Muscle of leg (tissue), 3 donors: ENCODE measurements at regions not wholly inside any gene's neighbourhood (a gene's known extent, or its start where the extent isn't known, plus 50 kb on each side); places are given as distances from the start of the nearest gene placed in this dataset.

Experiments
- DNase-seq: peaks from one replicate; pipeline ENCODE4 v3.0.0; 2013
- H3K27ac ChIP-seq: one replicate; pipeline ENCODE4 v1.5.1; 2013; ENCODE audit warnings: mild to moderate bottlenecking, low read length, control low read depth
- H3K27me3 ChIP-seq: one replicate; pipeline ENCODE4 v1.6.1; 2013; ENCODE audit warnings: low read length; ENCODE audit not compliant: control insufficient read depth, insufficient read depth
- H3K36me3 ChIP-seq: one replicate; pipeline ENCODE4 v1.6.1; 2013; ENCODE audit warnings: low read length; ENCODE audit not compliant: control insufficient read depth, insufficient read depth
- H3K4me1 ChIP-seq: one replicate; pipeline ENCODE4 v1.6.1; 2013; ENCODE audit warnings: low read length; ENCODE audit not compliant: control insufficient read depth, insufficient read depth
- H3K4me3 ChIP-seq: one replicate; pipeline ENCODE4 v1.5.1; 2013; ENCODE audit warnings: low read length, control low read depth
- H3K9me3 ChIP-seq: replicated peaks from 2 replicates; pipeline ENCODE4 v1.6.1; 2013; ENCODE audit warnings: low read depth, low read length; ENCODE audit not compliant: control insufficient read depth
- WGBS: methylation state at CpG from one replicate; pipeline ENCODE4 v1.1.5; 2013; ENCODE audit warnings: missing lambda C conversion rate; ENCODE audit not compliant: insufficient coverage; 5-methylcytosine and 5-hydroxymethylcytosine counted together

DNA sequence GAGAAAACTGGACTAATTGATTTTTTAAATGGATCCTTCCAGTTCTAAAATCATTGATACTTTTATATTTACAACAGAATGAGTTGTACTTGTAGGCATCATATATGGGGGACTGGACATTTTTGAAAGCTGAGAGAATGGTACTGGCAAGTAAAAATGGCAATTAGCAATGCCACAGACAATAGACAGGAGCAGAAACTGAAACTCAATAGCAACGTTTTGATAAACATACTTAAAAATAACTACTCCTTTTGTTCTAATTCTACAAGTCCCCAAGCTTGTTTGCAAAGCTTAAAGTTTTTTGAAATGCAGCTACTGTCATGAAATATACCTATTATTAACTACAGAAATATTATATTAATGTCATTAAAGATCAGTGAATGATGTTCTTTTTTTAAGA is 52.8 kb upstream of the FBXL7 start:
- Histone ChIP-seq H3K36me3 (no peaks in the 10 kb centered on the region), H3K4me1 (peaks cover 3% of the 10 kb centered on the region), H3K9me3 (no peaks in the 10 kb centered on the region), H3K27ac (no peak overlapping the region), H3K4me3 (no peak overlapping the region), H3K27me3 (no peaks in the 10 kb centered on the region)
- WGBS = no CpG with 5 or more reads among the region's 1 CpG
- DNase-seq = no peak

DNA sequence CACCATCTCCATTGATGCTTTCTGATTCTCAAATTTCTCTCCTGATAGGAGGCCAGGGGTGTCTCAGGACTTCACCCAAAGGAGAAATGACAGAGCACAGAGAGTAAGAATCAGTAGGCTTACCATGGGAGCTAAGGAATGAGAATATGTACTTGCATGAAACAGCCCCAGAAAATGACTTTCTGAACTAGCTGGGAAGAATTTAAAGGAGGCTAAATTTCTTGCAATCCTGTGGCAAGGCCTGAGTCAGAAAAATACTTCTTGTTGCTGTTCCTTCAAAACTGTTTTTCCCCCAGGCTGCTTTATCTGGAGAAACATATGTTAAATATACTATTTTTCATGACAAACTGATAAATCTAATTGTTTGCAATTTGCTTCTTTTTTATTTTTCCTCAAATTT is 53.4 kb upstream of the FBXL7 start:
- Histone ChIP-seq H3K4me1 (no peaks in the 10 kb centered on the region), H3K27me3 (no peaks in the 10 kb centered on the region), H3K9me3 (no peaks in the 10 kb centered on the region), H3K4me3 (no peak overlapping the region), H3K27ac (no peak overlapping the region), H3K36me3 (no peaks in the 10 kb centered on the region)
- no peak for DNase-seq

DNA sequence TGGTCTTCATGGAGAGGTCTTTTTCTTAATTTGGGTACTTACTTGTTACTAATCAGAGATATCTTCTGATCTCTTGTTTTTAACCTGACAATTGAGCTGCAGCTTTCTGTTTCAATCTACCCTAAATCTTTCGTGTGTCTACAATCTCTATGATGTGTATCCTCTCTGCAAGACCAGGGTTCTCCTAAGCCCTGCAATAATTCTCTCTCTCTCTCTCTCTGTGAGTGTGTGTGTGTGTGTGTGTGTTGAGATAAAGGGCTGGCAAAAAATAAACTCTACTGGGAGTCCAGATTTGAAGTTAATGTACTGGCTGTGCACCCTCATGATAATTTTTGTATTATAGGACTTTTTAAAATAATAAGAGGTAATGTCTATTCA is 57.8 kb upstream of the FBXL7 start:
- no peaks in the 10 kb centered on the region for H3K36me3 ChIP-seq
- no peaks in the 10 kb centered on the region for H3K4me1 ChIP-seq
- H3K9me3 ChIP-seq = no peaks in the 10 kb centered on the region
- H3K27me3 ChIP-seq = no peaks in the 10 kb centered on the region
- no peak overlapping the region for H3K4me3 ChIP-seq
- no CpG with 5 or more reads among the region's 1 CpG for WGBS
- DNase-seq = no peak
- H3K27ac ChIP-seq = no peak overlapping the region

DNA sequence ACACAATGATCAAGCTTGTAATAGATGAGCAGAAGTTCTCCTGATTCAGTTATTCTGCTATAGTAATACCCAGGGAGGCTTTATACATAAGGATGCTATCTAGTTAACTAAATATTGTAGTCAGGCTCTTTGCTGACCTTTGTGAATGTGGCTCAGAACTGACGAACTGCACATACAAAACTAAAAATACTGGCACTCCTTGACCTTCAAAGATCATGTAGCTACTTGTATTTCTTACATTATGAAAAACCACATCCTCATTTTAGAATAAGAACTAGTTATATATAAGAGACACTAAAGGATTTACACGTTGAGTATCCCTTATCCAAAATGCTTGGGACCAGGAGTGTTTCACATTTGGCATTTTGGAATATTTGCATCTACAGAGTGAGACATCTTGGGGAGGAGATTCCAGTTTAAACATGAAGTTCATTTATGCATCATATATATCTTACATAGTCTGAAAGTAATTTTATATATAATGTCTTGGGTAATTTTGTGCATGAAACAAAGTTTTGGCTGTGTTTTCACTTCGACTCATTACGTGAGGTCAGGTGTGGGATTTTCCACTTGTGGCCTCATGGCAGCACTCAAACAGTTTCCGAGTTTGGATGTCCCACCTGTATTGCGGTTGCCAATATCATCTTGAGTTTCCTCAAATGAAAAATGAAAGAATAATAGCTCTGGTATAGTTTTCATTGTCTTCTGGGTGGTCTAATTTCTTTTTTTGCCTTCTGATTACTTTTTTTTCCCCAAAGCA is 58.4 kb upstream of the FBXL7 start:
- no peak overlapping the region for H3K27ac ChIP-seq
- DNase-seq = no peak
- no peaks in the 10 kb centered on the region for H3K4me1 ChIP-seq
- H3K4me3 ChIP-seq = no peak overlapping the region
- H3K9me3 ChIP-seq = no peaks in the 10 kb centered on the region
- no peaks in the 10 kb centered on the region for H3K36me3 ChIP-seq
- H3K27me3 ChIP-seq = no peaks in the 10 kb centered on the region
- WGBS = no CpG with 5 or more reads among the region's 6 CpGs

DNA sequence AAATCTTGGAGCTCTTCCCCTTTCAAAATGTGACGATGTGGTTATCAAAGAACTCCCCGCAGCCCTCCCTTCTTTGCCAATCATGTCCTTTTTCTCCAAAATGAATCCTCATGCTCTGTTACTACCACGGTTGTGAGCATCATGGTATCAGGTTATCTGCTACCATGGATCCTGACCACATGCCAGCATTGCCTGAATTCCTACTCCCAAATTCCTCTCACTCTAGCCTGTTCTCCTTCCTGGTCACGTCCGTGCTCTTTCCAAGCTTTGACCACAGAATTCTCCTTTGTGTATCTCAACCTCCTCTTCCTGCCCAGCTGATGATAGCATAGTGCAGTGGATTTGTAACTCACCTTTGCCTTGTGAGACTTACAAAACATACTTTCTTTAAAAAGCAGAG is 59.5 kb upstream of the FBXL7 start:
- DNase-seq = no peak
- no peak overlapping the region for H3K4me3 ChIP-seq
- H3K9me3 ChIP-seq = no peaks in the 10 kb centered on the region
- H3K36me3 ChIP-seq = no peaks in the 10 kb centered on the region
- 87% methylated on average over 3 of the region's 5 CpGs for WGBS
- no peak overlapping the region for H3K27ac ChIP-seq
- no peaks in the 10 kb centered on the region for H3K4me1 ChIP-seq
- H3K27me3 ChIP-seq = no peaks in the 10 kb centered on the region

DNA sequence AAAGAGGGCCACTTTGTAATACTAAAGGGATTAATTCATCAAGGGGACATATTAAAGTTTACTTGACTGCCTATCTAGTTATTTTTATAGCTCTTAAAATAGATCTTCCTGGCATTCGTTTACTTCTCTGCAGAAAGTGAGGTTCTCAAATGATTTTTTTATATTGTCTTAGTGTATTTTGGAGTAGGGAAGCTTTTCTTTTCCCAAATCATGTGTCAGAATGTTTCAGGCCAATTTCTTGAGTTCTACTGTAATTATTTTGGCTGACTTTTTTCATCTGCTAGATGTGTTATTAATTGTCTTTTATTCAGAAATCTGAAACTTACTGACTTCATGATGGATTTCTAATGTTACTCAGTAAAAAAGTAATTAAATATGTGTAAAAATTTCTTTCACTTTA is 60.2 kb upstream of the FBXL7 start:
- no peak overlapping the region for H3K27ac ChIP-seq
- H3K36me3 ChIP-seq = no peaks in the 10 kb centered on the region
- no peaks in the 10 kb centered on the region for H3K27me3 ChIP-seq
- H3K9me3 ChIP-seq = no peaks in the 10 kb centered on the region
- peak; percentile 64 for DNase-seq
- H3K4me3 ChIP-seq = no peak overlapping the region
- no CpG with 5 or more reads among the region's 1 CpG for WGBS
- no peaks in the 10 kb centered on the region for H3K4me1 ChIP-seq

DNA sequence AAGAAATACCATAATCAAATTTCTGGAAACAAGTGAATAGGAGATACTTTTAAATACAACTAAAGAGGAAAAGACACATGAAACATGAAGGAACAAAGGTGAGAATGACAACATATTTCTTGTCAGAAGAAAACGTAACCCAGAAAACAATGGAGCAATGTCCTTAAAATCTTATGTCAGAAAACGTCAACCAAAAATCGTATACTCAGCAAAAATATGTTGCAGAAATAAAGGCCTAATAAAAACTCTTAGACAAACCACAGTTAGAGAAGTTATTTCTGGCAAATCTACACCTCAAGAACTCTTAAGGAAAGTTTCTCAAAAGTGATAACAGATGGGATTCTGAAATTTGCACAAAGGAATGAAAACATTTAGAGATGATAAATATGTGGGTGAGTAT is 66.3 kb upstream of the FBXL7 start:
- WGBS = no CpG with 5 or more reads among the region's 3 CpGs

DNA sequence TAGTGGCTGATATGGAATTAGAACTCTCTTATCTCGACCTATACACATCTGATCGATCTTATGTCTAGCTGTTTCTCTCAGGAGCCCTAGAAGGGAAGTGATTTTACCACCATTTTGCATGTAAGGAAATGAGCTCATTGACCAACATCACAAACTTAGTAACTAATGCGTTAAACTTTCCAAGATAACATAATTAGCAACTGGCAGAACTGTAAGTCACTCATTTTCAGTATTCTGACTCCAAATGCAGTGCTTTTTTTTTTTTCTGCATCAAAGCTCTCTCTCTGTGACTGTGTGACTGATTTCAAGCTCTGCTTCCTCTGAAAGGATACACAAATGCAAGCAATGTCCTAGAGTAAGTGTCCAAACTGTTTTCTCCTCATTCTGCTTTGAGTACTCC is 68.1 kb upstream of the FBXL7 start:
- Histone ChIP-seq H3K9me3 (no peaks in the 10 kb centered on the region), H3K4me3 (no peak overlapping the region), H3K27me3 (no peaks in the 10 kb centered on the region), H3K4me1 (no peaks in the 10 kb centered on the region), H3K36me3 (no peaks in the 10 kb centered on the region), H3K27ac (no peak overlapping the region)
- 57% methylated on average over 1 of the region's 3 CpGs for WGBS
- no peak for DNase-seq

More for the DNA sequence above, 66.3 kb upstream of the FBXL7 start:
- Histone ChIP-seq H3K4me3 (no peak overlapping the region), H3K27ac (no peak overlapping the region), H3K4me1 (no peaks in the 10 kb centered on the region), H3K9me3 (no peaks in the 10 kb centered on the region), H3K36me3 (no peaks in the 10 kb centered on the region), H3K27me3 (no peaks in the 10 kb centered on the region)
- DNase-seq = peak; percentile 15

DNA sequence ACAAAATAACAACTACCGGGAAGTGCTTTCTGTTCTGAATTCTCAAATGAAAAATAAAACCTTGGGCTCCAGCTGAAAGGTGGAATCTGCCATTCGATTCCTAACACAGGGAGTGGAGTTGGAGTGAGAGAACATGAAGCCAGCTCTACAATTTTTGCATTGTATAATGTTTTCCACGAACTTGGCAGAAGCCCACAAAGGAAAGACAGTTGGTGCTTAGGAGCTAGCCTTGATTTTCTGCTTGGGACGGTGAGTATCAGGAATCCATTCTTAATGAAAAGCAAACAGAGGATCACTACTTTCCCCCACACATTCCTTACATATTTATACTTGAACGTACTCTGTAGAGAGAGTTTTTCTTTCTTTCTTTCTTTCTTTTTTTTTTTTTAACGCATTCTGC is 74.2 kb upstream of the FBXL7 start:
- no peaks in the 10 kb centered on the region for H3K9me3 ChIP-seq
- H3K27ac ChIP-seq = peak overlapping the region; percentile 76
- H3K36me3 ChIP-seq = no peaks in the 10 kb centered on the region
- DNase-seq = peak; percentile 92
- WGBS = no CpG with 5 or more reads among the region's 6 CpGs
- no peaks in the 10 kb centered on the region for H3K27me3 ChIP-seq
- H3K4me3 ChIP-seq = peak overlapping the region; percentile 26
- peaks cover 4% of the 10 kb centered on the region for H3K4me1 ChIP-seq

DNA sequence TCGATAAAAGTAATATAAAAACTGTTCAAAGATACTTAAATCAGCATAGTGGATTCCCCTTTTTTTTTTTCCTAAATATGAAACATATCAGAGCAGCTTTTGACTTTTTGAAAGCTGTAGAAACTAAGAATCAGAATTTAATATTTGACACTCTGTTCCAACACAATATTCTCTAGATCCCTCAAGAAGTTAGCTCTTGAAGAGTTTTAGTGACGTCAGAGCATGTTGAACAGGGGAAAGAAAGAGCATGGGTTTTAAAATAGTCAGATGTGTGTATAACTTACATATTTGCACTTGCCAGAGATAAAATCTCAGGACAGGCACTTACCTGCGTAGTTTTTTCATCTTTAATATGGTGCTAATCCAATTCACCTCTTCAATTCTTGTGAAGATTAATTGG is 75.2 kb upstream of the FBXL7 start:
- no peaks in the 10 kb centered on the region for H3K9me3 ChIP-seq
- peak; percentile 28 for DNase-seq
- H3K4me3 ChIP-seq = no peak overlapping the region
- no peak overlapping the region for H3K27ac ChIP-seq
- no peaks in the 10 kb centered on the region for H3K36me3 ChIP-seq
- no peaks in the 10 kb centered on the region for H3K27me3 ChIP-seq
- H3K4me1 ChIP-seq = peaks cover 4% of the 10 kb centered on the region
- no CpG with 5 or more reads among the region's 3 CpGs for WGBS

DNA sequence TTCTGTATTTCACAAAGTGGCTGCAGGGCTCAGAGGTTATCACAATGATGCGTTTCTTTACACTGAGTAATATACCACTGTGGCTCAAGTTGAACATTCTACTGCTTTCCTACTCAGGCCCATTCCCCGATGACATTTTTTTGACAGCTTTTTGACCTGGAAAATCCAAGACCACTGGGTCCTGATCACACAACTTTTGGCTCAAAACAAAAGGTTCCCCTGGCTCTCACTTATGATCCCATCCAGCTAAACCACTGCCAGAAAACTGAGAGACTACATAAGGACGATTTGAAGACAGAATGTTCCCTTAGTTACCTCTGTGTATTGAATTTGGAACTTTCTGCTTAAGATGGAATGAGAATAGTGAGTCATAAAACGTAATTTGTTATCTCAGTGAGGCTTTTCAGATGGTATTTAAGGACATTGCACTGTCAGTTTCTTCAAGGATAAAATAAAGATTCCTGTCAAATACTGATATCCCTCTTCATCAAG is 78.0 kb upstream of the FBXL7 start:
- 37% methylated on average over 2 of the region's 4 CpGs for WGBS
- peak; percentile 95 for DNase-seq
- H3K36me3 ChIP-seq = no peaks in the 10 kb centered on the region
- H3K27ac ChIP-seq = peak overlapping the region; percentile 50
- no peaks in the 10 kb centered on the region for H3K27me3 ChIP-seq
- no peaks in the 10 kb centered on the region for H3K9me3 ChIP-seq
- H3K4me1 ChIP-seq = peaks cover 4% of the 10 kb centered on the region
- no peak overlapping the region for H3K4me3 ChIP-seq
